CMK (cell line): ENCODE measurements at regions not wholly inside any gene's neighbourhood (a gene's known extent, or its start where the extent isn't known, plus 50 kb on each side); places are given as distances from the start of the nearest gene placed in this dataset.
"Not testable (repeated sequence)": the region's sequence is repeated elsewhere in the genome, so short reads cannot be mapped to it uniquely, and the experiment has no call there.

Experiments used
- DNase-seq: peaks from one replicate; pipeline ENCODE4 v3.0.0-alpha.2; 2010; ENCODE audit warnings: low read depth

DNA sequence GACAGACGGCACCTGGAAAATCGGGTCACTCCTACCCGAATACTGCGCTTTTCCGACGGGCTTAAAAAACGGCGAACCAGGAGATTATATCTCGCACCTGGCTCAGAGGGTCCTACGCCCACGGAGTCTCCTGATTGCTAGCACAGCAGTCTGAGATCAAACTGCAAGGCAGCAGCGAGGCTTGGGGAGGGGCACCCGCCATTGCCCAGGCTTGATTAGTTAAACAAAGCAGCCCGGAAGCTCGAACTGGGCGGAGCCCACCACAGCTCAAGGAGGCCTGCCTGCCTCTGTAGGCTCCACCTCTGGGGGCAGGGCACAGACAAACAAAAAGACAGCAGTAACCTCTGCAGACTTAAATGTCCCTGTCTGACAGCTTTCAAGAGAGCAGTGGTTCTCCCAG, 197.5 kb upstream of the FAT3 start:
- DNase-seq = not testable (repeated sequence)

DNA sequence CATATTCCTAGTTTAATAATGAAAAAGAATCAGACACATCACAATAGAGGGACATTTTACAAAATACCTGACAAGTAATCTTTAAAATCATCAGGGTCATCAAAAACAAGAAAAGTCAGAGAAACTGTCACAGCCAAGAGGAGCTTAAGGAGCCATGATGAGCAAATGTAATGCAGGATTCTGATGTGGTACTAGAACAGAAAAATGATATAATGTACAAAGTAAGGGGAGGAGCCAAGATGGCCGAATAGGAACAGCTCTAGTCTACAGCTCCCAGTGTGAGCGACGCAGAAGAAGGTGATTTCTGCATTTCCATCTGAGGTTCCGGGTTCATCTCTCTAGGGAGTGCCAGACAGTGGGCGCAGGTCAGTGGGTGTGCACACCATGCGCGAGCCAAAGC, 198.0 kb upstream of the FAT3 start:
- no peak for DNase-seq

DNA sequence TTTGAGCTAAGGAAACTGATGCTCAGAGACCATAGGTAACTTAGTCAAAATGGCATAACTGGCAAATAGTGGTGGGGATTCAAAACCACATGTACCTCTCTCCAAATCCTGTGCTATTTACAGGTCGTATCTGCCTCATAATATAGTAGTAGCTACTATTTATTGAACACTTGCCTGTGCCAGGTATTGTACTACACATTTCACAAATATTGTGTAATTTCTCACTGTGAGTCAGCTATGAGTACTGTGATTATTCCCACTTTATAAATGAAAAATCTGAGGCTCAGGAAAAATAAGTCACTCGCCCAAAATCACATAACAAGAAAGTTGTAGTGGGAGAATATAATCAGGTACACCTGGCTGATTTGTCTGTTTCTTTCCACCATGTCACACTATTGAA, 199.8 kb upstream of the FAT3 start:
- no peak for DNase-seq

DNA sequence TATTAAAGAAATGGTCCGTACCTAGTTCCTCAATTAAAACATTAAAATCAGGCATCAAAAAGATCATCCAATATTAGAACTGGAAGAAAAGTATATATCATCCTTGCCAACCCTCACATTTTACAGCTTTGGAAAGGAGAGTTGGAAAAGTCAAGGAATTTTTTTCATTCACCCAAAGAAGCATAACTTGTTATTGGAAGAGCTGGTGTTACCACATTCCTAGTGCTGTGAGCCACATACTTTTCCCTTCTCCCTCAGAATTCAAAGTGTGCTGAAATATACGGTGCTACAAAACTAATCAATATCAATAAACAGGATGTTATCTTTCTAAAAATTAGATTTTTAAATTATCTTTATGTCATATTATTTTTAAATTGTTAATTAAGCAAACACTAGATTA, 202.1 kb upstream of the FAT3 start:
- DNase-seq = no peak

DNA sequence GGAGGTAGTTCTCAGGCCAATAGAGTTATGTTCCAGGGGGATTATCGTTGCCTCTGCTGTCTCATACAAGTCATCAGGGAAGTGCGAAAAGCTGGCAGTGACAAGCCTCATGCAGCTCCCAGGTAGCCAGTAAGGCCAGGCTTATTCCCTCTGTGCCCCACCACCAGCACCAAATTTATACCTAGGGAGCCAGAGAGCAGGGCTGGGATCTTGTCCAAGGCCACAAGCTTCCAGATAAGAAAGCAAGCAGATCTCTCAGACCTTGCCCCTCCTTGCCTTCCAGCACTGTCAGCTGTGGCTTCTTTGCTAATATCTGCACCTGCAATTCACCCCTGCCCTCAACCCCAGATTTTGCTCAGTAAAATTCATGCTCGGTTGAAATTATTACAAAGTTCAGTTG, 206.3 kb upstream of the FAT3 start:
- no peak for DNase-seq

DNA sequence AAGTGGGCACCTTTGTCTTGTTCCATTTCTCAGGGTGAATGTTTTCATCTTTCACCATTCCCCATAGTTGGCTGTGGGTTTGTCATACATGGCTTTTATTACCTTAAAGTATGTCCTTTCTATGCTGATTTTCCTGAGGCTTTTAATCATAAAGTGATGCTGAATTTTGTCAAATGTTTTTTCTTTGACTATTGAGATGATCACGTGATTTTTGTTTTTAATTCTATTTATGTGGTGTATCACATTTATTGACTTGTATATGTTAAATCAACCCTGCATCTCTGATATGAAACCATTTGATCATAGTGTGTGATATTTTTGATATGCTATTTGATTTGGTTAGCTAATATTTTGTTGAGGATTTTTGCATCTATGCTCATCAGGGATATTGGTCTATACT, 216.4 kb upstream of the FAT3 start:
- DNase-seq = no peak

DNA sequence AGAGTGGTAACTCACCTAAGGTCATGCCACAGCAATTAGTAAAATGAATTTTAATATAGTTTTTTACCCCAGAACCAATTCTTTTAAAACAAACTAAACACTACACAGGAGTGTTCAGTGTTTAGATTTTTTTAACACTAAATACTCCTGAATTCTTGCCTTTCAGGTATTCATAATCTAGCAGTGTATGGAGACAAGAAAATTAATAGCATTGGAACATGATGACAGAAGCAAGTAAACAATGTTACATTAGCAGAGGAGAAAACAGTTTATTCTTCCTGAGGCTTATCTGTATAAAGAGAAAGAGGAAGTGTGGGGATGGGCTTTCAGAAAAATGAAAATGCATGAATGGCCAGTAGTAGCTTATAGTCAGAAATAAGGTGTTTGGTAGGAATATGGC, 222.1 kb upstream of the FAT3 start:
- DNase-seq = no peak

DNA sequence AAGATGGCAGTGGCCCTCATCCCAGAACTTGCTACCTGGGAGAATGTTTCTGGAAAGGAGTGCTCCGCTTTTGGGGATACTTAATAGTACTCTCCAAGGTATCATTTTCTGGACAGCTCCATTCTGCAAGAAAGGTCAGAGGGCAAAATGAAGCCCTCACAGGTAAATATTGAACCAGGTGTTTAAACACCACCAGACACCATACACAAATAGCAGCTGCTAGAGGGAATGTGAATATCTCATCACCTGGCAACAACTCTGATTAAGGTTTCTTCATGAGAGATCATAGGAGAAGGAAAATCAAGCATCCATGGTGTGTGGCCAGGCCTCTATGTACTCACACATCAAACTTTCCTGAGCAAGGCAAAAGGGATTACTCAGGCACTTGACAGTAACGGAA, 226.1 kb upstream of the FAT3 start:
- DNase-seq = no peak

DNA sequence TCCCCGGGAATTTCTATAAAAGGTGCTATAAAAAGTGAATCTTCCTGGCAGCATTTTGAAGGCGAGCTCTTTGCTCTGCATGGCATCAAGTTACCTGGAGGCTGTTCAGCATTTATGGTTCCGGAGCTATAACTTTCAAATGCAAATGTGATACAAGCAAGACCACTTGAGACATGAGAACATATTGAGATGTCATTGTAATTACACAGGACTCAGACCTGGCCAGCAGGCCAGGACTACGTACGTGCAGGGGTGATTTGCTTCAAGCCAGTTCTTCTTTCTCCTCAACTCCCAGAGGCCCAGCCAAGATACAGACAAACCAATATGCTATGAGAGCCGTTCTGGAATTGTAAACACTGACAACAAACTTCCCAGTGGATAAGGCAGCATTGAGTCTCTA, 227.4 kb upstream of the FAT3 start:
- no peak for DNase-seq

DNA sequence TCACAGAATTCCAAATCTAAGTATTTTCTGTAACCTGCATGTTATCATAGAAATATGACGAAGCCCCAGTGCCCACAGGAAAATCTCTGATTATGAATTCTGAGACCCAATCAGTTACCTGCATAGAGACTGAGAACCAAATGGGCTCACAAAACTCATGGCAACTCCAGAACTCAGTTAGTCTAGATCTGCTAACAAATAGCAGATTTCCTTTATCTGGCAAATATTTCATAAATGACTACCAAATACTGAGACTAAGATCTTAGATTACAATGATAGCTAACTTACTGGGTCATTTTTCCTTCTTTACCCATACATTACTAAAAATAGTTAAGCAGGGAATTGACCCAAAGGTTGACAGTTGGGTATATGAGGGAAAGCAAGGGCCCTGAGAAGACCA, 228.1 kb upstream of the FAT3 start:
- no peak for DNase-seq

DNA sequence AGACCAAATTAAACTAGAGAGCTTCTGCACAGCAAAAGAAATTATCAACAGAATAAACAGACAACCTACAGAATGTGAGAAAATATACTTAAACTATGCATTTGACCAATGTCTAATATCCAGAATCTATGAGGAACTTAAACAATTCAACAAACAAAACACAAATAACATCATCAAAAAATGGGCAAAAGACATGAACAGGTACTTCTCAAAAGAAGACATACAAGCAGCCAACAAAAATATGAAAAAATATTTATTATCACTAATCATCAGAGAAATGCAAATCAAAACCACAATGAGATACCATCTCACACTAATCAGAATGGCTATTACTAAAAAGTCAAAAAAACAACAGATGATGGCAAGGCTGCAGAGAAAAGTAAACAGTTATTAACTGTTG, 236.2 kb upstream of the FAT3 start:
- not testable (repeated sequence) for DNase-seq

DNA sequence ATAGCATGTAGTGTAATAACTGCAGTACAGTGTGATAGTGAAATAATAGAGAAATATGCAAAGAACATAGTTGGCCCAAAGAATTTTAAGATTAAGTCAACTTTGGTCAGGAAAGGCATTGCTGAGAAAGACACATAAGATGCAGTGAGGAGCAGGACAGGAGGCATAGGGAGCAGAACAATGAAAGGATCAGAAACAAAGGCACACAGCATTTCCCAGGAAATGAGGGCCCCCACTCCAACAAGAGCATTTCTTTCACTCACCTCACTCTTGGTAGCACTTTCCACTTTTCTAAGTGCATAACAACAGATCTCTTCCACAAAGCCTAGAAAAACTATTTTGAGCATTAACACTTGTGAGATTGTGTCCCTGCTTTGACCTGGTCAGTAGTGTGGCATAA, 238.4 kb upstream of the FAT3 start:
- DNase-seq = no peak

DNA sequence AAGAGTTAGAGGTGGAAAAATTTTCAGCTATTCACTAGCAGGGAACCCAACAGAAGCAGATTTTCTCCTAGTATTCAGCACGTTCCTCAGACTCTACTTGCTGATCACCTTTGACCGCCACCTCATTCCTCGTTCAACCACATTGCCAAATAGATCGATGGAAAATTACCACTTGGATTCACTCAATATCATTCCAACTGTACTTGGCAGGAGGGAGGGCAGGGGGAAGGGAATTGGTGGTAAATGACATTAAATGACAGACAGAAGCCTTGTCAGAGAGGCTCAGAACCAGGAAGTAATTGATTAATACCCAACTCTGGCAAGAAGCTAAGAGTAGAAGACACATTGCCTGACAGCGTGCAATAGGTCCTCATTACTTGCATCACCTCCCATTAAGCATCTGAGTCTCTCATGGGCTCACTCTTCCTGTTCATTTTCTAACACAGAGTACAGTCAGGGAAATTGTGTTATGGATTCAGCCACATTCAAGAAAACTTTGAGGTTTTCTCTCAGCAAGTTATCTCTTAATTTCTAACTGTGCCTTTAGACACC, 240.5 kb upstream of the FAT3 start:
- DNase-seq = no peak

DNA sequence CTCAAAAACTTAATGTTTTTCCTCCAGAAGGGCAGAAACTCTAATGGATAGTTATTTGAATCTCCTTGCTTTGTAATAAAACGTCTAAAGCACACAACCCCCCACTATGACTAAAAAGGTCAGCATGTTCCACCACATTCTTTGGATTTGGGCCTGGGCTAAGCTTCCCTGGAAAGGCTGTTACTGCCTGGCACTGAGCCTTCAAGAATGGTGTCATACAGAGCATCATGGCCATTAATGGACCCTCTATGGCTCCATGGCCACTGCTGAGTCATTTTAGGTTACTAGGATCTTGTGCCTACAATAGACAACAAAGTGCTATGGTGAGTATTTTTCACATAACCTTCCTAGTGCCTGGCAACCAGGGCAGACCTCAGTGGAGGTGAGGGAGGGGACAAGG, 242.6 kb upstream of the FAT3 start:
- DNase-seq = no peak

DNA sequence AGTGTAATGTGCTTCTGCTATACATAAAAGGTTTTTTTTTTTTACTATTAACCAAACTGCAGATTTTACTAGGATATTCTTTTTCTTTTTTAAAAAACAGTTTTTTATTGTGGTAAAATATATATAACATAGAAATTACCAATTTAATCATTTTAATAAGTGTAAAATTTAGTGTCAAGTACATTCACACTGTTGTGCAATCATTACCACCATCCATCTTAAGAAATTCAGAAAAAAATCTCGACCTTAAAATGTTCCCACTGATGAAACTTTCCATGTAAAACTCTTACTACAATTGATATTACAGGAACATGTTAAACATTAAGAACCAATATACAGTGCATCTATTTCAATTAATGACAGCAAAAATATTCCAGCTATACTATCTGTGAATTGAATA, 244.8 kb upstream of the FAT3 start:
- DNase-seq = no peak

DNA sequence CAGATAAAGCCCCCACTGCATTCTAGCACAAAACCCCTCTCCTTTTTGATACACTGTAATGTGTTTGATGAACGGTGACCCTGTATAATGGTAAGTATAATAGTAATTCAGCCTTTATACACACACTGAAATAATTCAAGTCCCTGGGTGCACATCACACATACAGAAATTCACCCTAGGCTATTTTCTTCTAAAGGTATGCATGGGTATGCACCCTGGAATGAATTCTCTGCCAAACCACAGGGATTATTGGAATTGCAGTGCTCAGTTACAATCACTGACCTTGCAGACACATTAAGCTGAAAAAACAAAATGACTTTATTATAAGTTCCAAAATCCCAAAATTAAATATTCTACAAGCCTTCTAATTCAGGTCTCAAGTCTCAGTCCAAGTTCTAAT, 245.9 kb upstream of the FAT3 start:
- DNase-seq = no peak

DNA sequence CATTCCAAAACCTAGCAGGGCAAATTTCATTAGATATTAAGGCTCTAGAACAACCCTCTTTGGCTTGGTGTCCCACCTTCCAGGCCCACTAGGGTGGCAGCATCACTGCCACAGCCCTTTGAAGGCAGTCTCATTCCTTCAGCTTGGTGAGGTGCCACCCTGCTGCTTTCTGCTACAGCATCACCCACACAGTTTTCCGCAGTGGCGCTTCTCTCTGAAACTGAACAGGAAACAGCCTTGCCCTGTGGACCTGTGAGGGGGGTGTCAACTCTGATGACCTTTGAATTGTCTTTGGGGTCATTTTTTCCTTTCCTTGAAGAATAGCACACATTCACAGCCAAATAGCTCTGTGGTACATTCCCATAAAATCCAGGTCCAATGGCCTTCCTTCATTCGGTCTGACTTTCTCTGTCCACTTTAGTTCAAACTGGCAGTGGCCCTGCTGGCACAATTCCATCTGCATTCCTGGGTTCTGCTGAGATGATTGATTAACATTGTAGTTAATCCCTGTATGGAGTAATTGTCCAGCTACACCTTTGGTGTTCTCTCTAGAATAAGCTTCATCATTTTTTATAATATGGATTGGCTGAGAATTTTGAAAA, 251.9 kb upstream of the FAT3 start:
- no peak for DNase-seq

DNA sequence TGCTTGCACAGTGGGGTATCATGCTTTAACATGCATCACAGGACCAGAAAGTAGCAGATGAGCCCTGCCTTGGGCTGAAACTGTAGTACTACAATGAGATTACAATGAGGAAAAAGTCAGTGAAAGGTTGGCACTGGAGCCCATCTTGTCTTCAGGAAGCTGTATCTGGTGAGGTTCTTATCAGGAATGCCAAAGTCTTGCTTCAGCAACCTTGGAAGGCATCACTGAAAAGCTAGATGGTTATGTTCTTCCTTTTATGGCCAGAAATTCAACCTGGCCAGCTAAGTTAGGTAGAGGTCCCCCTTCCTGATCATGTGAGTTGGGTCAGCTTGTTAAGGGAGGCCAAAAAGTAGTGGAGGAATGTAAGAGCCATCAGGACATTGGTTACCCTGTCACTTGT, 254.0 kb upstream of the FAT3 start:
- no peak for DNase-seq

DNA sequence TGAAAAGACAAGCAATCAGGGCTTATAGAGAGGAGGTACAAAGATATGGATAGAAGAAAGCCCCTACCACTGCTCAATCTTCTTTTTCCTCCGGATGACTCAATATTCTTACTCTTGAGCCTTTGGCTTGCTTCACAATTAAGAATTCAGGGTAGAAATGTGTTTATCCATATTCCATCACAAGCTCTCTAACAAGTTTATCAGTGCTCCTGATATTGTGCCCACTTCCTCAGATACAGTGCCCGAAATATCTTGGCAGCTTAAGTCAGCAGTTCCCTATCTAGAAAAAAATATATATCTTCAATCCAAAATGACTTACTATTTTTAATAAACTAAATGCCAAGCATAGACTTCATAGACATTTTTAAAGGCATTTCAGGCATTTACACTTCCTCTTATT, 255.1 kb upstream of the FAT3 start:
- DNase-seq = no peak

DNA sequence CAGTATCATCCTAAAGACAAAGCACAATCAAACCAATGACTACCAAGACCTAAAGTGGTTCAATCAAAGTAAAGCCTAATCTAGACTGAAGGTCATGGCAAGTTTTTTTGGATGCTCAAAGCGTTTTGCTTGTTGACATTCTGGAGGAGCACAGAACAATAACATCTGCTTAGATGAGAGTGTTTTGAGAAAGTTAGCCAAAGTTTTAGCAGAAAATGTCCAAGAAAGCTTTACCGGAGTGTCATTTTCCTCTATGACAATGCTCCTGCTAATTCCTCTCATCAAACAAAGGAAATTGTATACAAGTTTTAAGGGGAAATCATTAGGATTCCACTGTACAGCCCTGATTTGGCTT, 256.9 kb upstream of the FAT3 start:
- DNase-seq = no peak

DNA sequence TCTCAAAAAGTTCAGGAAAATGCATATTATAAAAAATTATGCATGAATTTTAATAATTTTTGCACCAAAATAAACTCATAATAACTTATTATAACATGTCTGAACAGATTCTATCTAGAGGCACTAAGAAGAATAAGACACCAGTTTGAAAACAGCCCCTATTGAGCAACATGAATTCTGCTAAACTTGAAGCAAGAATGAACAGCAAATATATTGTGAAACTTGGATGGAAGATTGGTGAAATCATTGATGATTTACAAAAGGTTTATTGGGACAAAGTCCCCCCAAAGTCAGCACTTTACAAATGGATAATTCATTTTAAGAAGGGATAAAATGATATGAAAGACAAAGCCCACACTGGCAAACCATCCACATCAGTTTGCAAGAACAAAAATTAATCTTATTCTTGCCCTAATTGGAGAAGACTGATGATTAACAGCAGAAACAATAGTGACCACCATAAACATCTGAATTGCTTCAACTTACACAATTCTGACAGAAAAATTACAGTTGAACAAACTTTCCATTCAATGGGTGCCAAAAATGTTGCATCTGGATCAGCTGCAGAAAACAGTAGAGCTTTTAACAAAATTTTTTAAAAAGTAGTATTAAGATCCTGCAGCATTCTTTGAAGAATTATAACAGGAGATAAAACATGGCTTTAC, 257.5 kb upstream of the FAT3 start:
- DNase-seq = no peak

DNA sequence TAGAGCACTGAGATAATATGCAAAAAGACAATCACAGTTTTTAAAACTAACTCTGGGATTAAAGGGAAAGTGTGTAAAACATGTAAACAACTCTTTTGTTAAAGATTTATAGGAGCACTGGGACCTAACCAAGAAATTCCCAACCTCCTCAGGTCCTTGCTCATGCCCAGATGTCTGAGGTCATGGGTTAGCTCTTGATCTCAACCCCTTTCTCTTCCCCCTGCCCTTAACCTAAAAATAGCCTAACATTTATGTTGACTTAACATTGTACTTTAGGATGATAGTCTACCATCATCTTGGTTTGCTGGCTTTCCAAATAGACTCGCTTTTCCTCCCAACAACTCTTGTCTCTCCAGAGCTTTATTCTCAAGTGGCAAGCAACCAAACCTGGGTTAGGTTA, 258.2 kb upstream of the FAT3 start:
- no peak for DNase-seq

DNA sequence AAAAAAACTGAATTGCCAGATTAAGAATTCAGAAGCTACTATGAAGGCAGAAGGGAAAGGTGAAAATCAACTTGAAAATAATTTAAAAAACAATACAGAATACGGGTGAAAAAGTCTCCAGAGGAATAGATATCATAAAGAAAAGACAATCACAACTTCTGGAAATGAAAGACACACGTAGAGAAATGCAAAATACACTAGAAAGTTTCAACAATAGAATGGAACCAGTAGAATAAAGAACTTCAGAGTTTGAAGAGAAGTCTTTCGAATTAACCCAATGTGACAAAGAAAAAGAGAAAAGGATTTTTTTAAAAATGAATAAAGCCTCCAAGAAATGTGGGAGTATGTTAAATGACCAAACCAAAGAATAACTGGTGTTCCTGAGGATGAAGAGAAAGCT, 263.8 kb upstream of the FAT3 start:
- no peak for DNase-seq

DNA sequence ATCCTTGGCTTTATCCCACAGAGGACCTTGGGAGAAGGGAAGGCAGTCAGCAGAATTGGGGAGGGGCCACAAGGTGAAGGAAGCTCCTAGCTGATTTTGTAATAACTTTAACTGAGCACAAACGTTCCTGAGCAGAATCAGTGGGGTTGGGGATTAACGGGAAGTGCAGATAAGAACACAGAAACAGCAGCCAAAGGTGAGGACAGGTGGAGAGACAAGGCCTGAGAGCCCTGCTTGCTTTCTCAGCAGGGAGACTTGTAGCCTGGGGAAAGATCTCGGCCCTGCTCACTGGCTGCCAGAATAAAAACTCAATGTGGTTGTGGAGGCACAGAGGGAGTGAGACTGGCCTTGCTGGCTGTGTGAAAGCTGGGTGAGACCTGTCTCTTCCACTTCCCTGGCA, 265.2 kb upstream of the FAT3 start:
- DNase-seq = no peak
